HCT116 (cell line): ENCODE measurements at regions not wholly inside any gene's neighbourhood (a gene's known extent, or its start where the extent isn't known, plus 50 kb on each side); places are given as distances from the start of the nearest gene placed in this dataset.

ENCODE experiments used
- ATAC-seq: fragments of 200-7000 bp; cut with Tn5 transposase; 2 replicates; pipeline ENCODE4 v1.9.1; 2020; ENCODE audit warnings: mild to moderate bottlenecking, moderate library complexity
- BruUV-seq: library from RNA; stranded (reverse); fragments of 400-500 nt; replicated peaks from 2 replicates; lab custom pipeline; 2021; lab: Mats Ljungman, UMichigan
- CTCF ChIA-PET: fragments of 300-600 bp; sonication (Branson Sonifier 250); formaldehyde crosslinking; loops from one replicate; lab custom pipeline; 2021; ENCODE audit warnings: antibody characterized with exemption; lab: Charles Lee
- POLR2A ChIA-PET: fragments of 300-600, 350-600 bp; sonication (Branson Sonifier 250); formaldehyde crosslinking; loops from one replicate; lab custom pipeline; 2021; ENCODE audit warnings: antibody characterized with exemption; lab: Charles Lee
- RAD21 ChIA-PET, 2 experiments: fragments of 300-600 bp; sonication (Branson Sonifier 250); formaldehyde crosslinking; loops; one replicate each; lab custom pipeline; 2023; ENCODE audit warnings: low total read pairs in 2 of 2; ENCODE audit not compliant: uncharacterized antibody in 2 of 2, unreplicated experiment in 2 of 2, low non-redundant PET in 1 of 2; lab: Charles Lee
- DNase-seq: peaks from one replicate; pipeline ENCODE4 v3.0.0-alpha.2; 2010; ENCODE audit warnings: low read depth, low spot score
- H2AFZ ChIP-seq: fragments of 200-600 bp; shearing (Covaris generic), sonication (generic); 2 replicates; pipeline ENCODE4 v1.6.1; 2017; ENCODE audit warnings: low read depth, mixed run types, mixed read lengths, antibody characterized with exemption, low read length; ENCODE audit not compliant: poor library complexity, severe bottlenecking
- H3K27ac ChIP-seq: 2 replicates; pipeline ENCODE4 v1.5.1; 2012; ENCODE audit warnings: low read depth, low read length
- H3K27me3 ChIP-seq: fragments of 200-600 bp; sonication (generic); 2 replicates; pipeline ENCODE4 v1.6.1; 2016; ENCODE audit warnings: mixed run types, low read length, mixed read lengths; ENCODE audit not compliant: insufficient read depth
- H3K36me3 ChIP-seq, 2 experiments: fragments of 200-500 bp in 1 of 2; fragments of 200-600 bp in 1 of 2; sonication (Bioruptor generic) in 1 of 2; sonication (generic) in 1 of 2; 2 replicates each; pipeline versions ENCODE4 v1.5.1 to v1.6.1; 2014 to 2016; ENCODE audit warnings: low read length in 2 of 2, inconsistent platforms in 1 of 2, mixed read lengths in 1 of 2, mixed run types in 1 of 2; ENCODE audit not compliant: insufficient read depth in 2 of 2, control insufficient read depth in 1 of 2
- H3K4me1 ChIP-seq, 2 experiments: fragments of 200-600 bp in 1 of 2; sonication (generic) in 1 of 2; 2 replicates each; pipeline versions ENCODE4 v1.5.1 to v1.6.1; 2012 to 2017; ENCODE audit warnings: low read length in 2 of 2, inconsistent platforms in 1 of 2, mild to moderate bottlenecking in 1 of 2, mixed read lengths in 1 of 2, mixed run types in 1 of 2, moderate library complexity in 1 of 2; ENCODE audit not compliant: insufficient read depth in 2 of 2, control insufficient read depth in 1 of 2
- H3K4me2 ChIP-seq: fragments of 200-600 bp; sonication (generic); 2 replicates; pipeline ENCODE4 v1.6.1; 2017; ENCODE audit warnings: mixed run types, low read length, mixed read lengths
- H3K4me3 ChIP-seq, 2 experiments: fragments of 200-600 bp in 1 of 2; sonication (generic) in 1 of 2; replicated peaks in 1 of 2; 2 replicates each; pipeline ENCODE4 v1.5.1; 2011 to 2016; ENCODE audit warnings: low read length in 2 of 2, control low read depth in 1 of 2, low read depth in 1 of 2, mild to moderate bottlenecking in 1 of 2, mixed read lengths in 1 of 2, mixed run types in 1 of 2
- H3K79me2 ChIP-seq: fragments of 200-600 bp; sonication (generic); 2 replicates; pipeline ENCODE4 v1.6.1; 2017; ENCODE audit warnings: mild to moderate bottlenecking, mixed run types, low read length, moderate library complexity, mixed read lengths; ENCODE audit not compliant: insufficient read depth
- H3K9ac ChIP-seq: fragments of 200-600 bp; sonication (generic); 2 replicates; pipeline ENCODE4 v1.6.1; 2016; ENCODE audit warnings: low read length, mixed read lengths
- H3K9me2 ChIP-seq: fragments of 200-600 bp; sonication (generic), shearing (Covaris generic); 2 replicates; pipeline ENCODE4 v1.6.1; 2017; ENCODE audit warnings: mixed run types, mild to moderate bottlenecking, moderate library complexity; ENCODE audit not compliant: insufficient read depth
- H3K9me3 ChIP-seq, 2 experiments: fragments of 200-500 bp in 1 of 2; fragments of 200-600 bp in 1 of 2; sonication (Bioruptor generic) in 1 of 2; sonication (generic) in 1 of 2; 2 replicates each; pipeline ENCODE4 v1.6.1; 2014 to 2017; ENCODE audit warnings: low read length in 2 of 2, mixed read lengths in 2 of 2, inconsistent platforms in 1 of 2, low read depth in 1 of 2, mild to moderate bottlenecking in 1 of 2, mixed run types in 1 of 2, moderate library complexity in 1 of 2; ENCODE audit not compliant: control insufficient read depth in 1 of 2, insufficient read depth in 1 of 2
- H4K20me1 ChIP-seq: fragments of 200-600 bp; sonication (generic), shearing (Covaris generic); 2 replicates; pipeline ENCODE4 v1.6.1; 2017; ENCODE audit warnings: mixed run types, mild to moderate bottlenecking, moderate library complexity; ENCODE audit not compliant: insufficient read depth
- CBX3 ChIP-seq: IDR thresholded peaks from 2 replicates; pipeline ENCODE4 v1.6.1; 2012; ENCODE audit warnings: low read depth
- CEBPB ChIP-seq: IDR thresholded peaks from 2 replicates; pipeline ENCODE4 v1.6.1; 2012; ENCODE audit warnings: low read depth
- EGR1 ChIP-seq: IDR thresholded peaks from 2 replicates; pipeline ENCODE4 v1.6.1; 2012; ENCODE audit warnings: low read depth
- ELF1 ChIP-seq: IDR thresholded peaks from 2 replicates; pipeline ENCODE4 v1.6.1; 2012; ENCODE audit warnings: low read depth, borderline replicate concordance
- EZH2 ChIP-seq: fragments of 200-600 bp; sonication (generic); IDR thresholded peaks from 2 replicates; pipeline ENCODE4 v1.6.1; 2017; ENCODE audit warnings: antibody characterized with exemption, mixed run types
- FOSL1 ChIP-seq: IDR thresholded peaks from 2 replicates; pipeline ENCODE4 v1.6.1; 2012; ENCODE audit warnings: low read depth
- JUND ChIP-seq: IDR thresholded peaks from 2 replicates; pipeline ENCODE4 v1.6.1; 2012
- POLR2A ChIP-seq: IDR thresholded peaks from 2 replicates; pipeline ENCODE4 v1.7.0; 2011; ENCODE audit warnings: borderline replicate concordance; ENCODE audit not compliant: insufficient read depth, insufficient read length; ENCODE audit errors: extremely low read depth
- POLR2AphosphoS5 ChIP-seq: IDR thresholded peaks from 2 replicates; pipeline ENCODE4 v1.6.1; 2011; ENCODE audit warnings: mild to moderate bottlenecking, low read depth, low read length, moderate library complexity
- RAD21 ChIP-seq: IDR thresholded peaks from 2 replicates; pipeline ENCODE4 v1.6.1; 2012; ENCODE audit warnings: low read depth, mild to moderate bottlenecking
- SP1 ChIP-seq: IDR thresholded peaks from 2 replicates; pipeline ENCODE4 v1.6.1; 2012; ENCODE audit warnings: low read depth
- TCF7L2 ChIP-seq: IDR thresholded peaks from 2 replicates; pipeline ENCODE4 v1.7.0; 2011; ENCODE audit warnings: borderline replicate concordance, inconsistent platforms; ENCODE audit not compliant: insufficient read depth, insufficient read length; ENCODE audit errors: extremely low read depth
- YY1 ChIP-seq: IDR thresholded peaks from 2 replicates; pipeline ENCODE4 v1.6.1; 2011; ENCODE audit warnings: low read length, low read depth, moderate library complexity, mild to moderate bottlenecking; ENCODE audit not compliant: insufficient replicate concordance; ENCODE audit errors: extremely low read depth
- ZFX ChIP-seq: fragments of 450-650 bp; IDR thresholded peaks from 2 replicates; pipeline ENCODE4 v1.6.1; 2017
- ZNF274 ChIP-seq: fragments of 200-500 bp; sonication (Bioruptor generic); IDR thresholded peaks from 2 replicates; pipeline ENCODE4 v1.6.1; 2014; ENCODE audit warnings: mild to moderate bottlenecking, low read depth, low read length, inconsistent platforms
- intact Hi-C: fragments of 100-400 bp; cut with micrococcal nuclease; formaldehyde crosslinking; loops from 2 replicates; pipeline ENCODE4 v1.10.0; 2022
- TF ChIP-seq, protein P1 (sequence below): IDR thresholded peaks from 2 replicates; pipeline ENCODE4 v1.6.1; 2012
- TF ChIP-seq, protein P2 (sequence below): IDR thresholded peaks from 2 replicates; pipeline ENCODE4 v1.6.1; 2012; ENCODE audit warnings: low read depth
- TF ChIP-seq, protein P3 (sequence below): IDR thresholded peaks from 2 replicates; pipeline ENCODE4 v1.6.1; 2011; ENCODE audit warnings: mild to moderate bottlenecking, low read length, moderate library complexity; ENCODE audit not compliant: insufficient replicate concordance; ENCODE audit errors: extremely low read depth
- TF ChIP-seq, protein P4 (sequence below): IDR thresholded peaks from 2 replicates; pipeline ENCODE4 v1.6.1; 2012

DNA sequence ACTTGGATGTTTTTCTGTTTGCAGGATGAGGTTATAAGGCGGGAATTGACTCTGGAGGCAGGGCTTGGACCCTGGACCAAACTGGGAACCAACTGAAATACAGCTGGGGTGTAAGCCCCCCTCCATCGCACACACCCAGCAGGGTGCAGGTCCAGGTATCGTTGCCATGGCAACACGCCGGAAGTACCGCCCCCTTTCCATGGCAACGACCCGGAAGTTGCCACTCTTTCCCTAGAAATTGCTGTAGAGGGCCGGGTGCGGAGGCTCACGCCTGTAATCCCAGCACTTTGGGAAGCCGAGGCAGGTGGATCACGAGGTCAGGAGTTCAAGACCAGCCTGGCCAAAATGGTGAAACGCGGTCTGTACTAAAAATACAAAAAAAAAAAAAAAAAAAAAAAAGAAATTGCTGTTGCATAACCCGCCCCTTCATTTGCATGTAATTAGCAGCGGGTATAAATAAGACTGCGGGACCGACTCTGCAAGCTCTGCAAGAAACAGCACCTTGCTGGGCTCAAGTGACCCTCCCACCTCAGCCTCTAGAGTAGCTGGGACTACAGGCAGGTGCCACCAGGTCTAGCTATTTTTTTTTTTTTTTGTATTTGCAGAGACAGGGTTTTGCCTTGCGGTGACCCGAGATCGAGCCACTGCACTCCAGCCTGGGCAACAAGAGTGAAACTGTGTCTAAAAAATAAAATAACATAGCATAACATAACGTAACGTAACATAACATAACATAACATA lies 139.6 kb downstream of the CRLF2 start (continued):
- TF ChIP-seq ZNF274: no peak
- TF ChIP-seq, protein P1, sequence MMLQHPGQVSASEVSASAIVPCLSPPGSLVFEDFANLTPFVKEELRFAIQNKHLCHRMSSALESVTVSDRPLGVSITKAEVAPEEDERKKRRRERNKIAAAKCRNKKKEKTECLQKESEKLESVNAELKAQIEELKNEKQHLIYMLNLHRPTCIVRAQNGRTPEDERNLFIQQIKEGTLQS: no peak
- TF ChIP-seq, all 23 proteins: peak for 5

DNA sequence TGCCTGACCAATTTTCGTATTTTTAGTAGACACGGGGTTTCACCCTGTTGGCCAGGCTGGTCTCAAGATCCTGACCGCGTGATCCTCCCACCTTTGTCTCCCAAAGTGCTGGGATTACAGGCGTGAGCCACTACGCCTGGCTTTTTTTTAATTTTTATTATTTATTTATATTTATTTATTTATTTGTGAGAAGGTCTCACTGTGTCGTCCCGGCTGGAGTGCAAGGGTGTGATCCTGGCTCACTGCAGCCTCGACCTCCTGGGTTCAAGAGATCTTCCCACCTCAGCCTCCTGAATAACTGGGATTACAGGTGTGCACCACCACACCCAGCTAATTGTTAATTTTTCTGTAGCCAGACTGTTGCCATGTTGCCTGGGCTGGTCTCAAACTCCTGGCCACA lies 141.1 kb downstream of the CRLF2 start:
- intact Hi-C loops: no loop called here
- ChIA-PET POLR2A (no interaction called here), RAD21 (no interaction called here)
- Histone ChIP-seq H3K4me1 (no peaks in the 10 kb centered on the region), H3K4me3 (no peak overlapping the region), H3K9me2 (no peaks in the 10 kb centered on the region), H3K27me3 (no peaks in the 10 kb centered on the region), H3K79me2 (no peaks in the 10 kb centered on the region), H3K27ac (no peak overlapping the region), H3K9ac (no peak overlapping the region), H3K36me3 (no peaks in the 10 kb centered on the region), H4K20me1 (no peaks in the 10 kb centered on the region), H3K4me2 (no peak overlapping the region)
- DNase-seq: no peak
- TF ChIP-seq POLR2A (no peak), ZNF274 (no peak), EZH2 (no peak), CBX3 (no peak), JUND (no peak), EGR1 (no peak), SP1 (no peak), ELF1 (no peak), POLR2AphosphoS5 (no peak), ZFX (no peak), YY1 (no peak), RAD21 (no peak), CEBPB (no peak), TCF7L2 (no peak), FOSL1 (no peak)
- TF ChIP-seq, protein P2, sequence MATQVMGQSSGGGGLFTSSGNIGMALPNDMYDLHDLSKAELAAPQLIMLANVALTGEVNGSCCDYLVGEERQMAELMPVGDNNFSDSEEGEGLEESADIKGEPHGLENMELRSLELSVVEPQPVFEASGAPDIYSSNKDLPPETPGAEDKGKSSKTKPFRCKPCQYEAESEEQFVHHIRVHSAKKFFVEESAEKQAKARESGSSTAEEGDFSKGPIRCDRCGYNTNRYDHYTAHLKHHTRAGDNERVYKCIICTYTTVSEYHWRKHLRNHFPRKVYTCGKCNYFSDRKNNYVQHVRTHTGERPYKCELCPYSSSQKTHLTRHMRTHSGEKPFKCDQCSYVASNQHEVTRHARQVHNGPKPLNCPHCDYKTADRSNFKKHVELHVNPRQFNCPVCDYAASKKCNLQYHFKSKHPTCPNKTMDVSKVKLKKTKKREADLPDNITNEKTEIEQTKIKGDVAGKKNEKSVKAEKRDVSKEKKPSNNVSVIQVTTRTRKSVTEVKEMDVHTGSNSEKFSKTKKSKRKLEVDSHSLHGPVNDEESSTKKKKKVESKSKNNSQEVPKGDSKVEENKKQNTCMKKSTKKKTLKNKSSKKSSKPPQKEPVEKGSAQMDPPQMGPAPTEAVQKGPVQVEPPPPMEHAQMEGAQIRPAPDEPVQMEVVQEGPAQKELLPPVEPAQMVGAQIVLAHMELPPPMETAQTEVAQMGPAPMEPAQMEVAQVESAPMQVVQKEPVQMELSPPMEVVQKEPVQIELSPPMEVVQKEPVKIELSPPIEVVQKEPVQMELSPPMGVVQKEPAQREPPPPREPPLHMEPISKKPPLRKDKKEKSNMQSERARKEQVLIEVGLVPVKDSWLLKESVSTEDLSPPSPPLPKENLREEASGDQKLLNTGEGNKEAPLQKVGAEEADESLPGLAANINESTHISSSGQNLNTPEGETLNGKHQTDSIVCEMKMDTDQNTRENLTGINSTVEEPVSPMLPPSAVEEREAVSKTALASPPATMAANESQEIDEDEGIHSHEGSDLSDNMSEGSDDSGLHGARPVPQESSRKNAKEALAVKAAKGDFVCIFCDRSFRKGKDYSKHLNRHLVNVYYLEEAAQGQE: no peak
- TF ChIP-seq, protein P1: no peak
- TF ChIP-seq, protein P3, sequence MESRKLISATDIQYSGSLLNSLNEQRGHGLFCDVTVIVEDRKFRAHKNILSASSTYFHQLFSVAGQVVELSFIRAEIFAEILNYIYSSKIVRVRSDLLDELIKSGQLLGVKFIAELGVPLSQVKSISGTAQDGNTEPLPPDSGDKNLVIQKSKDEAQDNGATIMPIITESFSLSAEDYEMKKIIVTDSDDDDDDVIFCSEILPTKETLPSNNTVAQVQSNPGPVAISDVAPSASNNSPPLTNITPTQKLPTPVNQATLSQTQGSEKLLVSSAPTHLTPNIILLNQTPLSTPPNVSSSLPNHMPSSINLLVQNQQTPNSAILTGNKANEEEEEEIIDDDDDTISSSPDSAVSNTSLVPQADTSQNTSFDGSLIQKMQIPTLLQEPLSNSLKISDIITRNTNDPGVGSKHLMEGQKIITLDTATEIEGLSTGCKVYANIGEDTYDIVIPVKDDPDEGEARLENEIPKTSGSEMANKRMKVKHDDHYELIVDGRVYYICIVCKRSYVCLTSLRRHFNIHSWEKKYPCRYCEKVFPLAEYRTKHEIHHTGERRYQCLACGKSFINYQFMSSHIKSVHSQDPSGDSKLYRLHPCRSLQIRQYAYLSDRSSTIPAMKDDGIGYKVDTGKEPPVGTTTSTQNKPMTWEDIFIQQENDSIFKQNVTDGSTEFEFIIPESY: no peak
- TF ChIP-seq, protein P4, sequence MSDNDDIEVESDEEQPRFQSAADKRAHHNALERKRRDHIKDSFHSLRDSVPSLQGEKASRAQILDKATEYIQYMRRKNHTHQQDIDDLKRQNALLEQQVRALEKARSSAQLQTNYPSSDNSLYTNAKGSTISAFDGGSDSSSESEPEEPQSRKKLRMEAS: no peak
- TF ChIP-seq, all 23 proteins: peak for 0
- ATAC-seq: no peak
- Histone ChIP-seq H2AFZ (no peak overlapping the region), H3K9me3 (no peaks in the 10 kb centered on the region)
- BruUV-seq: no TSS peak
- CTCF ChIA-PET: no interaction called here
